ENCODE measurements at regions not wholly inside any gene's neighbourhood (a gene's known extent, or its start where the extent isn't known, plus 50 kb on each side); places are given as distances from the start of the nearest gene placed in this dataset.
"Not testable (repeated sequence)": the region's sequence is repeated elsewhere in the genome, so short reads cannot be mapped to it uniquely, and the experiment has no call there.

DNA sequence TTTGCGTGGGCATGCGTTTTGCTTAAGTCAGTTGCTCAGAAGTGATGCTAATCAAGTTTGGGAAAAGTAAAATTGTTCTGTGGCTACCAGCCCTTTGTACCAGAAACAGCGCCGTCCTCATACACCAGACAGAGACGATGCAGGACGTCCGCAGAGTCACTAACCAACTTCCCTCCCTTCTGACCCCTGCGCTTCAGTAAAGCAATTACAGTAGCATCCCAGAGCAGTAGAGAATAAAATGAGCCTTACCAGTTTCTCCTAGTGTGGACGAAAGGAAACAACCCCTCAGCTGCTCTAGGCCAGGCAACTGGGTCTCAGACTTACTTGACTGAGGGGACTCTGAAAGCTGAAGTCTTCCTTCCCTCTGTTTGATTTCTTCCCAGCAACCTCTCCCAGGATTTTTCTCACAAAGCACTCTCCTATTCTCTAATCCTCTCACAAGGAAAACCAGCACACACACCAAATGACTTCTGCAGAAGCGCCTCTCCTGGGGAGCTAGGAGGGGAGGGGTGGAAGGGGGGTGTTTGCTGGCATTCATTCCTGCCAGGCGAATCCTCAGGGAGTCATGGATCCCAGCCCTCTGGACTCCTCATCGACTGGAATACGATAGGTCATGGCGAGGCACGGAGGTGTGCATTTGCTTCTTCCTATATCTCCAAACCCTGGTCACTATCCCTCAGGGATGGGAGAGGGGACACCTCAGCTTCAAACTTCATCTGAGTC lies 56.0 kb upstream of the MID1 start:
- no peak for DNase-seq (ENCODE audit: low spot score)

GRCh38 chrX:10677490-10677889 lies 57.1 kb upstream of the MID1 start:
- DNase-seq (ENCODE audit: low spot score): no peak

DNA sequence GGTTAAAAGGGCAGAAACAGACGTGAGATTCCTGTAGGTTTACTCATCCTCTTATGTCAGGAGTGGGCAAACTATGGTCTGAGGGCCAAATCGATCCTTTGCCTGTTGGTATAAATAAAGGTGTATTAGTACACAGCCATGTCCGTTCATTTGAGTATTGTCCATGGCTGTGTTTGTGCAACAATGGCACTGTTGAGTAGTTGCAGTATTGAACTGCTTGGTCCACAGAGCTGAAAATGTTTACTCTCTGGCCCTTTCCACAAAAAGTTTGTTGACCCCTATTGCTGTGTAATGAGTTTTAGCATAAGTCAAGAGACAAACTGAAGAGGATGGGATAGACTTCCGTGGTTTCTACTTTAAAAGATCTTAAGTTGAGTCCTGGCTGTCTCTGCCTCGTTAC lies 59.0 kb upstream of the MID1 start:
- DNase-seq (ENCODE audit: low spot score): no peak

DNA sequence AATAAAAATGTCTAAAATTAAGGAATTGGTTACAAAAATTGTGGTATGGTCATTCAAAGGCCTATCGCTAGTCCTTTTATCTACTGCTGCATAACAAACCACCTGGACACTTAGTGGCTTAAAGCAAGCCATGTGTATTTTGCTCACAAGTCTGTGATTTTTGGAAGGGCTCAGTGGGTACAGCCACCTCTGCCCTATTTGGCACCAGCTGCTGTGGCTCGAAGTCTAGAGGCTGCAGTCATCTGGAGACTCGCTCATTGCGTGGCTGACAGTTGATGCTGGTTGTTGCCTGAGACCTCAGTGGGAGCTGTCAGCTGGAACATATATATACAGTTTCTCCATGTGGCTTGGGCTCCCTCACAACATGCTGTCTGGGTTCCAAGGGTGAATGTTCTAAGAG lies 60.8 kb upstream of the MID1 start:
- DNase-seq (ENCODE audit: low spot score): no peak

- DNase-seq (ENCODE audit: low spot score): not testable (repeated sequence)
Observed at GRCh38 chrX:10683631-10684030, 63.2 kb upstream of the MID1 start.

DNA sequence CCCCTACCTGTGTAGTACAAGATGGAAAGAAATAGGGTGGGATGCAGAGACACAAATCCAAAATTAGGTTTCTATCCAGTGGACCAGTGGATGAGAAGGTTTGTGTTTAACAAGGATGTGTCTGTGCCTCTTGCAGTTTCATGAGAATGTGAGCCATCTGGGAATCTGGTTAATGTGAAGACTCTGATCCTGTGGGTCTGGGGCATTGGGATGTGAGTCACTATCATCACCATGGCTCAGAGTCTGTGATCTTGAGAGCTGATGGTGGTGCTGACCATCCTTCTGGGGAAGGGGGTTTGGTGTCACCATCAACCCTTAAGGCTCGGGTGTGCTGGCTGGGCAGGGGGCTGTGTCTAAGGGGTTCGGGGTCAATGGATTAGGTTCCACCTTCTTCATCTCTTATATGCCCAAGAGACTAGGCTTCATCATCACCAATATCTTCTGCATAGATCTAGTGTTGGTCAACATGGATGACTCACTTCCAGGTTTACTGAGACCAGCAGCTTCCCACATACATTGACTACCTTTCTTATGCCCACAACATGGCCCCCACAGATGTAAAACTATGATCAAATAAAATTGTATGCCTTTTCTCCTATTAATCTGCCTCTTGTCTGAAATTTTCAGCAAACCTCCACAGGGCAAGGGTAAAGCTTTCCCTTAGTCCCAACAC lies 65.7 kb upstream of the MID1 start:
- no peak for DNase-seq (ENCODE audit: low spot score)

DNA sequence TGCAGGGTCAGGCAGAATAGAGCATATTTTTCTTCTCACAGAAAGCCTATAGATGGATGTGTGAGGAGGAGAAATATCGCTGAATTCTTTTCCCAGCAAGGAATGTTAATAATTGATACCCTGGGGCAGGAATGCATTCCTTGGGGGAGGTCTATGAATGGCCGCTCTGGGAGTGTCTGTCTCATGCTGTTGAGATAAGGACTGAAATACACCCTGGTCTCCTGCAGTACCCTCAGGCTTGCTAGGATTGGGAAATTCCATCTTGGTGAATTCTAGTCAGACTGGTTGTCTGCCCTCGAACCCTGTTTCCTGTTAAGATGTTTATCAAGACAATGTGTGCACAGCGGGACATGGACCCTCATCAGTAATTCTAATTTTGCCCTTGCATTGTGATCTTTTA lies 71.4 kb upstream of the MID1 start:
- DNase-seq (ENCODE audit: low spot score): not testable (repeated sequence)

- DNase-seq (ENCODE audit: low spot score): no peak
Observed at GRCh38 chrX:10697616-10698317, 77.4 kb upstream of the MID1 start.

DNA sequence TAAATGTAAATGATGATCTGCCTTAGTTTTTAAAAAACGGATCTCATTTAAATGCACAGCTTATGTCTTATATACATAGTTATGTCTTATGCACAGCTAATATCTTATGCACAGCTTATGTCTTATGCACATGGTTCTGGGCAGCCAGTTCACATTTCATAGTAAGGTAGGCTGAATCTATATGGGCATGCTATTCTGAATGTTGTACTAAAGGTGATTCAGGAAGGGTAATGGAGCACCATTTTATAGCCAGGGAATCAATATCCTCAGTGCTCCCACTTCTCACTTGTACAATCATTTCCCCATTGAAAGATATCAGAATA lies 77.9 kb upstream of the MID1 start:
- no peak for DNase-seq (ENCODE audit: low spot score)

DNA sequence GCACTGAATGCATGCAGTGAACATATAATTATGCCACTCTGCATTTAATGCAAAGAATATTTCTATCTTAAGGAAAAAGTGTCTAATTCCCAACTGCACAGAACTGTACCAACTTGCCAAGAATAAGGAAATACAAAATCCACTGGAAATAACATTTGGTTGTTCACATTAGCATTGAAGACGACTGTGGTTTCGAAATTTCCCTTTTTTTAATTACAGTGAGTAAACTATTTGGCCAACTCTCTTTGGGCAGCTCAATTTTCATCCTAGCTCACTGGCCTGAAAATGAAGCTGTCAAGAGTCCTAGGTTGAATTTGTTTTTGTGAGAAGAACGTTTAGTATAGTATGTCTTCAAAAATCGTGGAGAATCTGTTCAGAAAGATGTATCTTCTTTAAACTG lies 81.6 kb upstream of the MID1 start:
- DNase-seq (ENCODE audit: low spot score): no peak

GRCh38 chrX:10706342-10706741 lies 86.0 kb upstream of the MID1 start:
- not testable (repeated sequence) for DNase-seq (ENCODE audit: low spot score)

GRCh38 chrX:10707773-10708172 lies 87.4 kb upstream of the MID1 start:
- DNase-seq (ENCODE audit: low spot score): no peak

DNA sequence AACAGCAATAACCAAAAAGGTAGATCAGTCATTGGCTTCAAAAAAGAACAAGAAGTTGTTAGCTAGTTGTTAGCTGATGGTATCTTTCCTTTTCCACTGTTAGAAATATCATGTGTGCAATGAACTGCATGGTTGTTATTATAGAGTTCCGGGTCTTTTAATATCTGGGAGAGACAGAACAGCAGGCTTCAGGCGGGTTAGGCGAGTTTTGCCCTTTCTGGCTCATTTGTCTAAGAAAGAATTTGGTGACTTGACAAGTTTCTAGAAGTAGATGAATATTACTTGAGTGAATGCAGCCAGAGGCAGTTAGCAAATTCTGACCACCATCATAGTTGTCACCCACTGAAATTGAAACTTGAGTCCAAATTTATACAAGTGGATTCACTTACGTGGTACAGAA lies 88.9 kb upstream of the MID1 start:
- DNase-seq (ENCODE audit: low spot score): no peak

- no peak for DNase-seq (ENCODE audit: low spot score)
Observed at GRCh38 chrX:10714531-10714930, 94.1 kb upstream of the MID1 start.

- DNase-seq (ENCODE audit: low spot score): peak; percentile 19
Observed at GRCh38 chrX:10722851-10723250, 102.5 kb upstream of the MID1 start.

DNA sequence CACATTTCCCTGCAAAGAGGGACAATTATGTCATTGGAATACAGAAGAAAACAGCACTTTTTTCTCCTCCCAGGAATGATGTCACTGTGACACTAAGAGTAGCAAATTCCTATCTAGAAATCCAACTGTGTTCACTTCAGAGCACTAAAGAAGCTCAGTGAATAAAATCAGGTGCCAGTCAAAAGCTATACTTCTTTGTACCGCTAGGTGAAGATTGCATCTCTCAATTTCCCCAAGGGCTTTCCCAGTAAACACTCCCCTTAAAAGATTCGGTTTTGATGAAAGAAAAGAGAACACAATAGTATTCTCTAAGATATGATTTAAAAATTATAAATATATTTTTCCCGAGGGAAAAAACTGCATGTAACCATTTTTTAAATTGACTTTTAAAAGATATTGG lies 104.7 kb upstream of the MID1 start:
- no peak for DNase-seq (ENCODE audit: low spot score)

DNA sequence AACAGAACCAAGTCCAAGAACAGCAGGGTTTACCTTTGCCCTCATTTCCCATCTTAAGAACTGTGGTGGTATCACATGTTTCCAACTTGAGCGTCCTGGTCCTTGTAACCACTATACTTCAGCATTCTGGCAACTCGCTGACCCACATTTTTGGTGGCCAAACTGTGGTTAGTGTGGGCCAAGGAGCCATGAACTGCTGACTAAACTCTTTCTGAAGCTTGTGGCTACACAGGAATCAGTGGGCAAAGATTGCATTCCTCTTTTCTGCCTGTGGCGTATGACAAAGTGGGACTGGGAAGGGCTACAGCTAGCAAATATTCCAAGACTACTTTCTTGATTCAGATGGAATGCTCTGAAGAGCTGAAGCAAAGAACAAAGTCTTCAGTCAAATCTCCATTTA lies 106.3 kb upstream of the MID1 start:
- no peak for DNase-seq (ENCODE audit: low spot score)

DNA sequence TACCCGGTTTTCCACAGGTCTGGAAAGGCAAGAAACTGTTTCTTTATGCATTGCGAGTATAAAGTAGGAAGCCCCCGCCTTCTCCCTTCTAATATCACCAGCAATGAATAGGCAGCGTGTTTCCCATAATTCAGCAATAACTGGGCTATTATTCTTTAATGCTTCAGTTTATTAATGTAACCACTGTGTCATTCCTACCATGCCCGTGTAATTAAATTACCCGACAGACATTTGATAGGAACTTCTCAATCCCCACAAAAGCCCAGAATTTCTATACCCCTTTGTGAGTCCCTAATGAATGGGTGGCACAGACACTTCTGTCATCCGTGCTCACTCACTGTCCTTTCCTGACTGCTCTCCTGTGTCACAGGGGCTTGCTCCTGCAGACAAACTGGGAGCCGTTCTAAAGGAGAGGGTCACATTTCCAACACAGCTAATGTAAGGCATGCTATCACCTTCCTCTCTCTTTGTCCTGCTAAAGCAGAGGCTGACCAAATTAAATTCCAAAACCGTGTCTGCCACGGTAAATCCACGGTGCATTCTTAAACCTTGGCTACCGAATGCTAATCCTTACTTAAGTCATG lies 108.5 kb upstream of the MID1 start:
- no peak for DNase-seq (ENCODE audit: low spot score)

DNA sequence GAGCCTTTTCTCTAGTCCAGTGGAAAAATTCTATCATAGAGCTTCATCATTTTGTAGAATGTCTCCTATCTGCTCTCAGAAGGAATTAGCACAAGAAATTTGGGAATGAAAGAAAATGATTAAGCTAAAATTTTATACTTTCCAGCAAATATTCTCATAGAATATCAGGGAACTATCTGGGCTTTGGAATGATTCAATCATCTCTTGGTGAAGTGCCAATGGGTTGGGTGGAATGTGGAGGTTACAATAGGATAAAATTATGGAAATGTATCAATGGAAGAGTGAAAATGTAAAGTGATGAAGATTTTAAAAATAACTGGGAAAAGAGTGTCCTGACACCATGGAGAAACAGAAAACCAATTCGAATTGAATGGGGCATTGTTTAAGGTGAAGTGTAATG lies 119.0 kb upstream of the MID1 start:
- DNase-seq (ENCODE audit: low spot score): no peak

- DNase-seq (ENCODE audit: low spot score): no peak
Observed at GRCh38 chrX:10741003-10741402, 120.6 kb upstream of the MID1 start.

GRCh38 chrX:10741550-10741949 lies 121.2 kb upstream of the MID1 start:
- no peak for DNase-seq (ENCODE audit: low spot score)

- DNase-seq (ENCODE audit: low spot score): no peak
Observed at GRCh38 chrX:10743476-10743875, 123.1 kb upstream of the MID1 start.

- DNase-seq (ENCODE audit: low spot score): no peak
Observed at GRCh38 chrX:10744007-10744406, 123.6 kb upstream of the MID1 start.
